ENCODE measurements at regions not wholly inside any gene's neighbourhood (a gene's known extent, or its start where the extent isn't known, plus 50 kb on each side); places are given as distances from the start of the nearest gene placed in this dataset.

- no peak for DNase-seq
- ATAC-seq, result no peak
- H3K27me3 ChIP-seq, result peaks cover 0 to 6% of the 10 kb centered on the region in 2 donors
- H3K4me3 ChIP-seq, result no peak overlapping the region
- 85 to 93% methylated on average over 10 to 12 of the region's 12 CpGs for WGBS, 2 donors
- H3K36me3 ChIP-seq (replicated peaks in 1 of 2; ENCODE audit: insufficient read depth in 1 of 2, low read depth in 2 of 2), result no peaks in the 10 kb centered on the region
- H3K9me3 ChIP-seq, result no peaks in the 10 kb centered on the region
- TF ChIP-seq, protein P1, sequence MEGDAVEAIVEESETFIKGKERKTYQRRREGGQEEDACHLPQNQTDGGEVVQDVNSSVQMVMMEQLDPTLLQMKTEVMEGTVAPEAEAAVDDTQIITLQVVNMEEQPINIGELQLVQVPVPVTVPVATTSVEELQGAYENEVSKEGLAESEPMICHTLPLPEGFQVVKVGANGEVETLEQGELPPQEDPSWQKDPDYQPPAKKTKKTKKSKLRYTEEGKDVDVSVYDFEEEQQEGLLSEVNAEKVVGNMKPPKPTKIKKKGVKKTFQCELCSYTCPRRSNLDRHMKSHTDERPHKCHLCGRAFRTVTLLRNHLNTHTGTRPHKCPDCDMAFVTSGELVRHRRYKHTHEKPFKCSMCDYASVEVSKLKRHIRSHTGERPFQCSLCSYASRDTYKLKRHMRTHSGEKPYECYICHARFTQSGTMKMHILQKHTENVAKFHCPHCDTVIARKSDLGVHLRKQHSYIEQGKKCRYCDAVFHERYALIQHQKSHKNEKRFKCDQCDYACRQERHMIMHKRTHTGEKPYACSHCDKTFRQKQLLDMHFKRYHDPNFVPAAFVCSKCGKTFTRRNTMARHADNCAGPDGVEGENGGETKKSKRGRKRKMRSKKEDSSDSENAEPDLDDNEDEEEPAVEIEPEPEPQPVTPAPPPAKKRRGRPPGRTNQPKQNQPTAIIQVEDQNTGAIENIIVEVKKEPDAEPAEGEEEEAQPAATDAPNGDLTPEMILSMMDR (IDR thresholded peaks at IDR 0.05), result no peak
- TF ChIP-seq POLR2A (IDR thresholded peaks at IDR 0.05), result no peak
- no peaks in the 10 kb centered on the region for H3K4me1 ChIP-seq
- H3K27ac ChIP-seq, result no peak overlapping the region
- intact Hi-C loops (cut with DNase I), result no loop called here
Measured at GRCh38 chr17:36747861-36748260, 146.5 kb downstream of the MRM1 start.

DNA sequence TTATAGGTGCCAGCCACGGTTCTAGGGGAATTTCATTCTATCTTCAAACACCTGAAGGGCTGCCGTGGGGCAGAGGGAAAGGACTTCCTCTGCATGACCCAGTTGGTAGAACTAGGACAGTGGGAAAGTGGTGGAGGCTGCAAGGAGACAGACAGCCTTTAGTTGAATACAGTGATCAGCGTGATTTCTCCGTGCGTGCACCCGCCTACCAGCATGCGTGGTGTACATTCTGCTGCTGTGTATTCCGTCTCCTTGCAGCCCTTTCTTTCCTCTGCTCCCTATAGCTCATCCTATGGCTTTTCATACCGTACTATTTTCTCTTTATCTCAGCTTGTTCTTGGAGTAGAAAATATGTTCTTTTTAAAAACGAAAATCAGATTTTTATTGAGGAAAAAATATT is 146.9 kb downstream of the MRM1 start:
- H3K4me1 ChIP-seq, result no peaks in the 10 kb centered on the region
- ATAC-seq (no peak), DNase-seq (no peak)
- H3K27ac ChIP-seq, result no peak overlapping the region
- H3K4me3 ChIP-seq, result no peak overlapping the region
- H3K9me3 ChIP-seq, result no peaks in the 10 kb centered on the region
- TF ChIP-seq, protein P1 (IDR thresholded peaks at IDR 0.05), result no peak
- no peak for TF ChIP-seq POLR2A (IDR thresholded peaks at IDR 0.05)
- intact Hi-C loops (cut with DNase I), result no loop called here
- H3K27me3 ChIP-seq, result peaks cover 0 to 6% of the 10 kb centered on the region in 2 donors
- H3K36me3 ChIP-seq (replicated peaks in 1 of 2; ENCODE audit: insufficient read depth in 1 of 2, low read depth in 2 of 2), result no peaks in the 10 kb centered on the region
- WGBS, 2 donors, result 64 to 73% methylated on average over 10 of the region's 10 CpGs

- Histone ChIP-seq H3K36me3 (replicated peaks in 1 of 2; ENCODE audit: insufficient read depth in 1 of 2, low read depth in 2 of 2) (no peaks in the 10 kb centered on the region), H3K9me3 (no peaks in the 10 kb centered on the region), H3K4me3 (no peak overlapping the region), H3K4me1 (no peaks in the 10 kb centered on the region), H3K27me3 (peaks cover 0 to 6% of the 10 kb centered on the region in 2 donors), H3K27ac (no peak overlapping the region)
- intact Hi-C loops (cut with DNase I), result no loop called here
- no peak for ATAC-seq
- DNase-seq, result no peak
- 25 to 27% methylated on average over 17 of the region's 17 CpGs for WGBS, 2 donors
- TF ChIP-seq, protein P1 (IDR thresholded peaks at IDR 0.05), result no peak
- no peak for TF ChIP-seq POLR2A (IDR thresholded peaks at IDR 0.05)
Measured at GRCh38 chr17:36749493-36749892, 148.1 kb downstream of the MRM1 start.

- H3K27ac ChIP-seq, result no peak overlapping the region
- 60 to 73% methylated on average over 10 of the region's 10 CpGs for WGBS, 2 donors
- H3K9me3 ChIP-seq, result no peaks in the 10 kb centered on the region
- no peaks in the 10 kb centered on the region for H3K4me1 ChIP-seq
- H3K36me3 ChIP-seq (replicated peaks in 1 of 2; ENCODE audit: insufficient read depth in 1 of 2, low read depth in 2 of 2), result no peaks in the 10 kb centered on the region
- intact Hi-C loops (cut with DNase I), result no loop called here
- TF ChIP-seq, protein P1 (IDR thresholded peaks at IDR 0.05), result no peak
- TF ChIP-seq POLR2A (IDR thresholded peaks at IDR 0.05), result no peak
- peaks cover 0 to 6% of the 10 kb centered on the region in 2 donors for H3K27me3 ChIP-seq
- no peak overlapping the region for H3K4me3 ChIP-seq
- ATAC-seq (no peak), DNase-seq (no peak)
Measured at GRCh38 chr17:36750316-36750885, 149.0 kb downstream of the MRM1 start.
